DOHH2 (cell line): ENCODE measurements at regions not wholly inside any gene's neighbourhood (a gene's known extent, or its start where the extent isn't known, plus 50 kb on each side); places are given as distances from the start of the nearest gene placed in this dataset.

Experiments used
- CTCF ChIP-seq: fragments of 200-600 bp; sonication (generic); IDR thresholded peaks from one replicate; pipeline ENCODE4 v1.5.1; 2014; ENCODE audit warnings: antibody characterized with exemption, mild to moderate bottlenecking, low read depth, low read length; ENCODE audit not compliant: poor library complexity, severe bottlenecking
- EZH2phosphoT487 ChIP-seq: fragments of 200-600 bp; sonication (generic); IDR thresholded peaks from 2 replicates; pipeline ENCODE4 v1.6.1; 2017; ENCODE audit warnings: borderline replicate concordance, mild to moderate bottlenecking, antibody characterized with exemption, low read length, moderate library complexity, mixed read lengths

- no peak for TF ChIP-seq CTCF
- TF ChIP-seq EZH2phosphoT487: no peak
Observed at GRCh38 chr1:234933475-234933874, 195.2 kb downstream of the TOMM20 start.
